ENCODE measurements at regions not wholly inside any gene's neighbourhood (a gene's known extent, or its start where the extent isn't known, plus 50 kb on each side); places are given as distances from the start of the nearest gene placed in this dataset.

DNA sequence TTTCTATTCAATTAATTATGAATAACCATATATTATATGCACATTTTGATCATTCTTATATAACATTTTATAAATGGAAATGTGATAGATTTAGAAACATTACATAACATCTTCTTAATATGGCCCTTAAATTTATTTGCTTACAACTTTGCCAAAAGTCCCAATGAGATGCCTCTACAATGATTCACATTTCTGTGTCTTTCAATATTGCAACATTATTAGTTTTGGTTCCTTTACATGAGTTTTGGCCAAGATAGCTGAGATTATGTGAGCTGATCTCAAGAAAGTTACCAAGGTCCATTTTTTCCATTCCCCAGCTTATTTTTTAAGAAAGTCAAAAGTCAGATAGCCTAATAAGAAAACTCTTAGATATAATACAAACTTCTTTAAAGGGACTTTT, 361.2 kb downstream of the PCDH7 start:
- no peak for TF ChIP-seq EP300 (IDR thresholded peaks at IDR 0.05; ENCODE audit: borderline replicate concordance)
- TF ChIP-seq CEBPB (IDR thresholded peaks at IDR 0.05) = no peak
- TF ChIP-seq, protein P1, sequence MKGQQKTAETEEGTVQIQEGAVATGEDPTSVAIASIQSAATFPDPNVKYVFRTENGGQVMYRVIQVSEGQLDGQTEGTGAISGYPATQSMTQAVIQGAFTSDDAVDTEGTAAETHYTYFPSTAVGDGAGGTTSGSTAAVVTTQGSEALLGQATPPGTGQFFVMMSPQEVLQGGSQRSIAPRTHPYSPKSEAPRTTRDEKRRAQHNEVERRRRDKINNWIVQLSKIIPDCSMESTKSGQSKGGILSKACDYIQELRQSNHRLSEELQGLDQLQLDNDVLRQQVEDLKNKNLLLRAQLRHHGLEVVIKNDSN (IDR thresholded peaks at IDR 0.05) = no peak
- TF ChIP-seq EGR1 (IDR thresholded peaks at IDR 0.05) = no peak
- no peak for TF ChIP-seq MAX (IDR thresholded peaks at IDR 0.05)
- no peak for TF ChIP-seq ZBTB7A (IDR thresholded peaks at IDR 0.05; ENCODE audit: low read depth)
- TF ChIP-seq CREB1 (IDR thresholded peaks at IDR 0.05; ENCODE audit: low read depth) = no peak
- no peak for TF ChIP-seq REST (IDR thresholded peaks at IDR 0.05; ENCODE audit: low read depth)
- TF ChIP-seq TAF1 (IDR thresholded peaks at IDR 0.05; ENCODE audit: low read depth) = no peak
- no peak for TF ChIP-seq RAD21 (IDR thresholded peaks at IDR 0.05; ENCODE audit: low read depth)
- no peak for TF ChIP-seq NFIC (IDR thresholded peaks at IDR 0.05)
- TF ChIP-seq FOXM1 (IDR thresholded peaks at IDR 0.05; ENCODE audit: borderline replicate concordance, low read depth) = no peak
- TF ChIP-seq TEAD4 (IDR thresholded peaks at IDR 0.05) = no peak
- TF ChIP-seq TCF12 (IDR thresholded peaks at IDR 0.05; ENCODE audit: low read depth) = no peak
